B cell (primary cell): ENCODE measurements at regions not wholly inside any gene's neighbourhood (a gene's known extent, or its start where the extent isn't known, plus 50 kb on each side); places are given as distances from the start of the nearest gene placed in this dataset.

Source experiments
- ATAC-seq: fragments of 200-7000 bp; cut with Tn5 transposase; one replicate; pipeline ENCODE4 v1.10.0; 2021; ENCODE audit warnings: low read depth, mild to moderate bottlenecking, moderate number of reproducible peaks, moderate library complexity
- CTCF ChIA-PET: fragments of 350-600 bp; sonication (Branson Sonifier 250); formaldehyde crosslinking; loops from one replicate; lab custom pipeline; 2021; ENCODE audit warnings: antibody characterized with exemption, inconsistent platforms; lab: Charles Lee
- POLR2A ChIA-PET: fragments of 350-600 bp; sonication (Branson Sonifier 250); formaldehyde crosslinking; loops from one replicate; lab custom pipeline; 2021; ENCODE audit warnings: antibody characterized with exemption; lab: Charles Lee
- DNase-seq: peaks from one replicate; pipeline ENCODE4 v3.0.0; 2013
- H2AFZ ChIP-seq: 2 replicates; pipeline ENCODE4 v1.6.1; 2012; ENCODE audit warnings: mild to moderate bottlenecking, low read depth, low read length; ENCODE audit not compliant: insufficient read depth, poor library complexity, severe bottlenecking
- H3K27ac ChIP-seq, 2 donors: 1 replicate in 1 of 2; 2 replicates in 1 of 2; pipeline ENCODE4 v1.5.1; 2012 to 2013; ENCODE audit warnings: low read length in 2 of 2, mild to moderate bottlenecking in 2 of 2, moderate library complexity in 1 of 2
- H3K27me3 ChIP-seq, 4 experiments: fragments of 200-600 bp in 1 of 4; sonication (generic) in 1 of 4; replicated peaks in 1 of 4; 1 replicate in 2 of 4; 2 replicates in 2 of 4; pipeline versions ENCODE4 v1.6.1 to v1.7.0; 2013 to 2016; ENCODE audit warnings: low read length in 3 of 4, mild to moderate bottlenecking in 2 of 4, mixed read lengths in 1 of 4, moderate library complexity in 1 of 4; ENCODE audit not compliant: insufficient read depth in 4 of 4, control insufficient read depth in 3 of 4; ENCODE audit errors: control extremely low read depth in 1 of 4
- H3K36me3 ChIP-seq, 2 experiments: replicated peaks in 1 of 2; 1 replicate in 1 of 2; 2 replicates in 1 of 2; pipeline versions ENCODE4 v1.6.1 to v1.7.1; 2013; ENCODE audit warnings: low read length in 1 of 2; ENCODE audit not compliant: insufficient read depth in 2 of 2, control insufficient read depth in 1 of 2; ENCODE audit errors: control extremely low read depth in 1 of 2, extremely low read depth in 1 of 2
- H3K4me1 ChIP-seq, 2 donors: fragments of 200-600 bp in 1 of 2; sonication (generic) in 1 of 2; 1 replicate in 1 of 2; 2 replicates in 1 of 2; pipeline versions ENCODE4 v1.5.1 to v1.6.1; 2013 to 2017; ENCODE audit warnings: low read length in 2 of 2; ENCODE audit not compliant: control insufficient read depth in 2 of 2, insufficient read depth in 2 of 2
- H3K4me2 ChIP-seq: replicated peaks from 2 replicates; pipeline ENCODE3; 2012; ENCODE audit warnings: mild to moderate bottlenecking, low read depth, low read length; ENCODE audit not compliant: poor library complexity, severe bottlenecking
- H3K4me3 ChIP-seq, 5 experiments: fragments of 200-600 bp in 1 of 5; sonication (generic) in 1 of 5; 1 replicate in 3 of 5; 2 replicates in 2 of 5; pipeline versions ENCODE4 v1.5.1 to v1.7.0; 2011 to 2016; ENCODE audit warnings: low read length in 4 of 5, mild to moderate bottlenecking in 4 of 5, low read depth in 2 of 5, control low read depth in 1 of 5, moderate library complexity in 1 of 5; ENCODE audit not compliant: insufficient read depth in 1 of 5; ENCODE audit errors: control extremely low read depth in 1 of 5, extremely low read depth in 1 of 5
- H3K79me2 ChIP-seq: fragments of 200-600 bp; sonication (generic); one replicate; pipeline ENCODE4 v1.6.0; 2016; ENCODE audit warnings: low read length; ENCODE audit not compliant: control insufficient read depth, insufficient read depth
- H3K9ac ChIP-seq: fragments of 200-600 bp; sonication (generic); 2 replicates; pipeline ENCODE4 v1.6.1; 2017; ENCODE audit warnings: mild to moderate bottlenecking, low read length, moderate library complexity
- H3K9me3 ChIP-seq, 3 donors: one replicate each; pipeline versions ENCODE4 v1.6.1 to v1.7.1; 2013; ENCODE audit warnings: low read length in 2 of 3; ENCODE audit not compliant: control insufficient read depth in 2 of 3, insufficient read depth in 1 of 3; ENCODE audit errors: control extremely low read depth in 1 of 3
- H4K20me1 ChIP-seq: 2 replicates; pipeline ENCODE4 v1.6.0; 2012; ENCODE audit warnings: mild to moderate bottlenecking, low read length; ENCODE audit not compliant: insufficient read depth, control insufficient read depth, poor library complexity, severe bottlenecking
- H3K27ac Mint-ChIP-seq: one replicate; pipeline ENCODE4 v1.8.0; 2021; ENCODE audit warnings: mixed read lengths
- H3K27me3 Mint-ChIP-seq: one replicate; pipeline ENCODE4 v1.8.0; 2021; ENCODE audit warnings: mixed read lengths
- H3K4me1 Mint-ChIP-seq: one replicate; pipeline ENCODE4 v1.8.0; 2021; ENCODE audit warnings: mixed read lengths
- H3K4me3 Mint-ChIP-seq: one replicate; pipeline ENCODE4 v1.8.0; 2021; ENCODE audit warnings: mixed read lengths
- H3K9me3 Mint-ChIP-seq: one replicate; pipeline ENCODE4 v1.8.0; 2022; ENCODE audit warnings: mixed read lengths; ENCODE audit not compliant: insufficient read depth
- EZH2 ChIP-seq: IDR thresholded peaks from 2 replicates; pipeline ENCODE4 v1.6.1; 2012; ENCODE audit warnings: borderline replicate concordance, low read depth, mild to moderate bottlenecking, moderate library complexity, low read length; ENCODE audit not compliant: insufficient read depth, poor library complexity, severe bottlenecking
- WGBS: methylation state at CpG from one replicate; pipeline ENCODE4 v1.1.5; 2013; ENCODE audit warnings: missing lambda C conversion rate; ENCODE audit not compliant: insufficient coverage; 5-methylcytosine and 5-hydroxymethylcytosine counted together
- intact Hi-C: fragments of 100-400 bp; cut with micrococcal nuclease; formaldehyde crosslinking; loops from one replicate; pipeline ENCODE4 v1.10.0; 2022
- TF ChIP-seq, protein P1 (sequence below): fragments of 200-600 bp; IDR thresholded peaks from one replicate; pipeline ENCODE4 v1.8.0; 2022; ENCODE audit warnings: antibody characterized with exemption, mild to moderate bottlenecking

DNA sequence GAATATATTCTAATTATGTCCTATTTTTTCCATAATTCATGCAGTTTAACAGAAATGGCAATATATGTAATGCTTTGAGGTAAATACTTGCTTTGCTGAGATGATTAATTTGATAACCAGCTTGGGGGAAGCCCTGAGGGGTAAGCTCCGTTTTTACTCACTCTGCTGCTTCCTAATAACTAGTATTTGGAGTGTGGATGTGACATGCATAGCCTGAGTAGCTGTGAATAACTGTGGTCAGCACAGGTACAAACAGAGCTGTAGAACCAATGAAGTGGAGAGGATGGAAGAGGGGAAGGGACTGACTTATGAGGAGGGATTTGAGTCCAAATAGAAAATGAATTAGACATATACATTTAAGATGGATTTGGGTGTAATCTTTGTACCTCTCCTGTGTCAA, 1495.5 kb upstream of the DDX18 start:
- ChIA-PET POLR2A (no interaction called here), CTCF (no interaction called here)
- no peaks in the 10 kb centered on the region for H3K4me1 ChIP-seq
- intact Hi-C loops = no loop called here
- no peaks in the 10 kb centered on the region for H3K79me2 ChIP-seq
- H3K27ac ChIP-seq = no peak overlapping the region
- H3K9ac ChIP-seq = no peak overlapping the region
- Mint-ChIP-seq H3K9me3 (peaks cover 3% of the 10 kb centered on the region), H3K27me3 (no peaks in the 10 kb centered on the region), H3K27ac (no peak overlapping the region), H3K4me3 (no peak overlapping the region), H3K4me1 (no peaks in the 10 kb centered on the region)
- TF ChIP-seq, protein P1, sequence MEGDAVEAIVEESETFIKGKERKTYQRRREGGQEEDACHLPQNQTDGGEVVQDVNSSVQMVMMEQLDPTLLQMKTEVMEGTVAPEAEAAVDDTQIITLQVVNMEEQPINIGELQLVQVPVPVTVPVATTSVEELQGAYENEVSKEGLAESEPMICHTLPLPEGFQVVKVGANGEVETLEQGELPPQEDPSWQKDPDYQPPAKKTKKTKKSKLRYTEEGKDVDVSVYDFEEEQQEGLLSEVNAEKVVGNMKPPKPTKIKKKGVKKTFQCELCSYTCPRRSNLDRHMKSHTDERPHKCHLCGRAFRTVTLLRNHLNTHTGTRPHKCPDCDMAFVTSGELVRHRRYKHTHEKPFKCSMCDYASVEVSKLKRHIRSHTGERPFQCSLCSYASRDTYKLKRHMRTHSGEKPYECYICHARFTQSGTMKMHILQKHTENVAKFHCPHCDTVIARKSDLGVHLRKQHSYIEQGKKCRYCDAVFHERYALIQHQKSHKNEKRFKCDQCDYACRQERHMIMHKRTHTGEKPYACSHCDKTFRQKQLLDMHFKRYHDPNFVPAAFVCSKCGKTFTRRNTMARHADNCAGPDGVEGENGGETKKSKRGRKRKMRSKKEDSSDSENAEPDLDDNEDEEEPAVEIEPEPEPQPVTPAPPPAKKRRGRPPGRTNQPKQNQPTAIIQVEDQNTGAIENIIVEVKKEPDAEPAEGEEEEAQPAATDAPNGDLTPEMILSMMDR = no peak
- no peak for TF ChIP-seq EZH2
- no CpG with 5 or more reads among the region's 1 CpG for WGBS
- H3K4me3 ChIP-seq = no peak overlapping the region
- H3K36me3 ChIP-seq = no peaks in the 10 kb centered on the region
- no peaks in the 10 kb centered on the region for H3K27me3 ChIP-seq
- DNase-seq (no peak), ATAC-seq (no peak)
- no peak overlapping the region for H3K4me2 ChIP-seq
- H4K20me1 ChIP-seq = no peaks in the 10 kb centered on the region
- H3K9me3 ChIP-seq = no peaks in the 10 kb centered on the region
- H2AFZ ChIP-seq = no peak overlapping the region

DNA sequence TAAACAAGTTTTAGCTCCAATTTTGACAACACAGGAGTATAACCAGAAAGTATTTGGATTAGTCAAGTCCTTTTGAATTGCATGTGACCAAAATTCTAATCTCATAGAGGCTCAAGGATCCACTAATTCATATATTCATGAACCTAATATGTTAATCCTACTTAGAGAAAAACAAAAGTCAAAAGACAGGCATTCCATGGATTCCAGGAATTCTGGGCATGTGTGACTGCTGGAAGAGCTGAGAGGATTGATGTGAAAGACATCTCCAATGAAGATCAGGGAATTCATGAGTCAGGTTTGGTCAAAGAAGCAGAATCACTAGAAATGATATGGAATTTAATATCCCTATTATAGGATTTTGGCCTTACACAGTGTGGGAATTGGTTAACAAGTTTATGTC, 1494.6 kb upstream of the DDX18 start:
- TF ChIP-seq, protein P1 = no peak
- no peak for TF ChIP-seq EZH2
- Mint-ChIP-seq H3K27ac (no peak overlapping the region), H3K27me3 (no peaks in the 10 kb centered on the region), H3K9me3 (peaks cover 3% of the 10 kb centered on the region), H3K4me3 (no peak overlapping the region), H3K4me1 (no peaks in the 10 kb centered on the region)
- H3K9me3 ChIP-seq = no peaks in the 10 kb centered on the region
- ChIA-PET CTCF (no interaction called here), POLR2A (no interaction called here)
- no peaks in the 10 kb centered on the region for H4K20me1 ChIP-seq
- H3K4me2 ChIP-seq = no peak overlapping the region
- intact Hi-C loops = no loop called here
- no peak overlapping the region for H2AFZ ChIP-seq
- no peak overlapping the region for H3K9ac ChIP-seq
- ATAC-seq = no peak
- H3K4me1 ChIP-seq = no peaks in the 10 kb centered on the region
- DNase-seq = no peak
- H3K36me3 ChIP-seq = no peaks in the 10 kb centered on the region
- no peaks in the 10 kb centered on the region for H3K27me3 ChIP-seq
- no peak overlapping the region for H3K27ac ChIP-seq
- no peaks in the 10 kb centered on the region for H3K79me2 ChIP-seq
- no peak overlapping the region for H3K4me3 ChIP-seq
